22Rv1 (cell line): ENCODE measurements at regions not wholly inside any gene's neighbourhood (a gene's known extent, or its start where the extent isn't known, plus 50 kb on each side); places are given as distances from the start of the nearest gene placed in this dataset.

Source experiments
- H3K27ac ChIP-seq: fragments of 450-650 bp; 2 replicates; pipeline ENCODE4 v1.5.1; 2017
- ZFX ChIP-seq: fragments of 450-650 bp; IDR thresholded peaks from 2 replicates; pipeline ENCODE4 v1.6.1; 2017; ENCODE audit warnings: antibody characterized with exemption, borderline replicate concordance
- TF ChIP-seq, protein P1 (sequence below): fragments of 450-650 bp; IDR thresholded peaks from 2 replicates; pipeline ENCODE4 v1.5.1; 2017; ENCODE audit warnings: mild to moderate bottlenecking

DNA sequence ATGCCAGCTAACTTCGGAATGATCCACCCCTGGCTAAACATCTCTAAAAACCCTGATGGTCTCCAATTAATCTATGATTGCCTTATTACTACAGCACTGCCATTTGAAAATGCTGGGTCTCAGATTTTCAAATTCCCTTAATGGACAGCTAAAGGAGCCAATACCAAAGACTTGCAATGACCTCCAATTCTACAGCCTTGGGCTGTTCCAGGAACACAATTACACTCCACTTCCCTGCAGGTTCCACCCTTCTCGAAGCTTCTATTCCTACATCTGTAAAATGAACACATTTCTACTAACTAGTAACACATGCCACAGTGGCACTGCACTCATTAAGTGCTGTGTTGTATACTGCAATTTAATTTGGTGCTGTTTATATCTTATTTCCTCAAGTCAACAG lies 85.7 kb upstream of the AK4 start:
- no peak for TF ChIP-seq ZFX
- TF ChIP-seq, protein P1, sequence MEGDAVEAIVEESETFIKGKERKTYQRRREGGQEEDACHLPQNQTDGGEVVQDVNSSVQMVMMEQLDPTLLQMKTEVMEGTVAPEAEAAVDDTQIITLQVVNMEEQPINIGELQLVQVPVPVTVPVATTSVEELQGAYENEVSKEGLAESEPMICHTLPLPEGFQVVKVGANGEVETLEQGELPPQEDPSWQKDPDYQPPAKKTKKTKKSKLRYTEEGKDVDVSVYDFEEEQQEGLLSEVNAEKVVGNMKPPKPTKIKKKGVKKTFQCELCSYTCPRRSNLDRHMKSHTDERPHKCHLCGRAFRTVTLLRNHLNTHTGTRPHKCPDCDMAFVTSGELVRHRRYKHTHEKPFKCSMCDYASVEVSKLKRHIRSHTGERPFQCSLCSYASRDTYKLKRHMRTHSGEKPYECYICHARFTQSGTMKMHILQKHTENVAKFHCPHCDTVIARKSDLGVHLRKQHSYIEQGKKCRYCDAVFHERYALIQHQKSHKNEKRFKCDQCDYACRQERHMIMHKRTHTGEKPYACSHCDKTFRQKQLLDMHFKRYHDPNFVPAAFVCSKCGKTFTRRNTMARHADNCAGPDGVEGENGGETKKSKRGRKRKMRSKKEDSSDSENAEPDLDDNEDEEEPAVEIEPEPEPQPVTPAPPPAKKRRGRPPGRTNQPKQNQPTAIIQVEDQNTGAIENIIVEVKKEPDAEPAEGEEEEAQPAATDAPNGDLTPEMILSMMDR: no peak
- no peak overlapping the region for H3K27ac ChIP-seq

DNA sequence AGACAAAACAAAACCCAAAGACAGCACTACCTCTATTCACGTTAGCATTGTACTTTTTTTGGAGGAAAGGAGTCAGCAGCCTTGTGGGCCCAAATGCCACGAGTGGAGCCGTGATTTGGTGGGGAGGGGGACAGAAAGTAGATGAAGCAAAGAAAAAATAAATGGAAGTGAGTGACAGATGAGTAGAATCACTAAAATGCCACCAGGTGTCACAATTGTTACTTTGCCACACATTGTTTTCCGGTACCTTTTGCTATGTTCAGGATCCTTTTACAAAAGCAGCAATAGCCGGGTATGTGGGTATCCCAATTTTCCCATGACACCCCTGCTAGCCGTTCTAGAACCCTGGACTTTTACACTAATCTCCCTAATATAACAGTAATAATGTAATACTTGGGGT lies 85.0 kb upstream of the AK4 start:
- H3K27ac ChIP-seq: no peak overlapping the region
- TF ChIP-seq, protein P1: peak; percentile 41
- no peak for TF ChIP-seq ZFX

GRCh38 chr1:65064981-65065380 lies 83.0 kb upstream of the AK4 start:
- no peak overlapping the region for H3K27ac ChIP-seq
- TF ChIP-seq, protein P1: no peak
- no peak for TF ChIP-seq ZFX

- H3K27ac ChIP-seq: peak overlapping the region; percentile 86; the same call in 1 of the 2 replicates
- TF ChIP-seq ZFX: no peak
- TF ChIP-seq, protein P1: no peak
These were observed 82.2 kb upstream of the AK4 start for GRCh38 chr1:65065524-65066418.

DNA sequence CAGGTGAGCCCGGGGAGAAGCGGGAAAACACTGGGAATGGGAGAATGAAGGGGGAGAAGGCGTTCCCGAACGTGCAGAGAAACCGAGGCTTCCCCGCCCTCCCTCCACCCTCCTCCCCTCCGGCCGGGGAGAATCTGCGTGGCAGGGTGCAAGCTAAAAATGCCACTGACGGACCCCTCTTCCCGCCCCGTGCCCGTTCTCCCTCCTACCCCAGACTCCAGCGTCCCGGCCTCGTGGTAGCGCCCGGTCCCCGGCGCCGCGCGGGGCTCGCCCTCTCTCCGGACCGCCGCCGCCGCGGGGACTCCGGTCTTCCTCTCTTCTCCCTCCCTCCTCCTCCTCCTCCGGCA lies 81.6 kb upstream of the AK4 start:
- H3K27ac ChIP-seq: peak overlapping the region; percentile 86
- TF ChIP-seq ZFX: no peak
- TF ChIP-seq, protein P1: no peak

DNA sequence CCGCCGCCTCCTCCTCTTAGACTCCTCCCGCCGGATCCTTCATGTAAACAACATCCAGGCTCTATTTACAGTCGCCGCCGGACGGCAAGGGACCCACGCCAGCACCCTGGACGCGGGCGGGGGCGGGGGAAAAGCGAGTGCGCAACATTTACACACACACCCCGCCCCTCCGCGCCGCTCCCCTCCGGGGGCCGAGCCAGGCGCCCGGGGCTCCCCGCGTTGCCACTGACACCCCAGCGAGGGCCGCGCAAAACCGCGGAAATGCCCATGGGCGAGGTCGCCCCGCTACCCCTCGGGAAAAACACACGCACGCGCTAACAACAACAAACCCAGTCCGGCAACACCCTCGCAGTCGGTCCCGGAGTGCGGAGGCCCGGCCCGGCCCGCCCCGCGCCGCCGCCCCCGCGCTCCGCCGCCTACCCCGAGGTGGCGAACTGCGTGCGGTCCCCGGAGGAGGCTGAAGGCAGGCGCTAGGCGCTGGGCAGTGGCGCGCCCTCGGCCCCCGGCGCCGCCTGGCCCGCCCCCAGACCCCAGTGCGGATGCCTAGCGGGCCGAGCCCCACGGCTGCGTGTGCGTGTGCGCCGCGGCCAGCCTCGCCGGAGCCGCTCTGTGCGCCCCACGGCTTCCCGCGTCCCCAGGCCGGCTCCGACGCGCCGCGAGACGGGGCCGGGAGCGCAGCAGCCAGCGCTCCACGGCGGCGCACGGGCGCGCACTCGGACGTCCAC lies 81.1 kb upstream of the AK4 start:
- peak overlapping the region; percentile 86 for H3K27ac ChIP-seq
- no peak for TF ChIP-seq ZFX
- TF ChIP-seq, protein P1: no peak

DNA sequence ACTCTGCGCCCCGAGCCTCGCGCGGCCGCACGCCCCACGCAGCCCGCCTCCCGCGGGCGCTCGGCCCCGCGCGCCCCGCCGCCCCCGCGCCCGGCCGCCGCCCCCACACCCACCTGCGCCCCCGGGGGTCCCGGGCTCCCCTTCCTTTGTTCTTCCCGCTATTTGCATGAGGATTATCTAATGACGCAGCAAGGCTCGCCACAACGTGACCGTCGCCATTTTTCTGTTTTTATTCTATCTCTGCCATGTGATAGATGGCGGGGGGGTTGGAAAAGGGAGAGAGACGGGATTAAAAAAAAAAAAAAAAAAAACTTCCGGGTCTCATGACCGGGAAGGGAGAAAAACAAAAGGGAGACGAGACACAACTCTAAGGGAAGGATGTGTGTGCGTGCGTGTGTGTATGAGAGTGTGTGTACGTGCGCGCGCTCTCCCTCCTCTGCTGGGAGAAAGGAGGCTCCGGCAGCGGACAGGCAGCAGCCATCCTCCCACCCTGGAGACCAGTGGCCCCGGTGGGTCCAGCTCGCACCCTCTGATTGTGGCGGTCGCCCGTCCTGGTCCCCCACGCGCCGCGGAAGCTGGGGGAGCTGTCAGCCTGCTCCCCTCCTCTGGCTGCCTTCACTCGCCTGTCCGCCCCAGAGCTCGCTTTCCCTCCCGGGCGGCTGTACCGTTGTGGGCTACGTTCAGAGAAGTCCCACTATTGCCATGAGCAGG lies 80.4 kb upstream of the AK4 start:
- no peak for TF ChIP-seq ZFX
- TF ChIP-seq, protein P1: no peak
- peak overlapping the region; percentile 86 for H3K27ac ChIP-seq
